HG03571 (cell line): ENCODE measurements at regions not wholly inside any gene's neighbourhood (a gene's known extent, or its start where the extent isn't known, plus 50 kb on each side); places are given as distances from the start of the nearest gene placed in this dataset.

Experiments used
- ATAC-seq: cut with Tn5 transposase; IDR thresholded peaks from one replicate; pipeline ENCODE4 v1.9.1; 2021; ENCODE audit not compliant: unreplicated experiment

DNA sequence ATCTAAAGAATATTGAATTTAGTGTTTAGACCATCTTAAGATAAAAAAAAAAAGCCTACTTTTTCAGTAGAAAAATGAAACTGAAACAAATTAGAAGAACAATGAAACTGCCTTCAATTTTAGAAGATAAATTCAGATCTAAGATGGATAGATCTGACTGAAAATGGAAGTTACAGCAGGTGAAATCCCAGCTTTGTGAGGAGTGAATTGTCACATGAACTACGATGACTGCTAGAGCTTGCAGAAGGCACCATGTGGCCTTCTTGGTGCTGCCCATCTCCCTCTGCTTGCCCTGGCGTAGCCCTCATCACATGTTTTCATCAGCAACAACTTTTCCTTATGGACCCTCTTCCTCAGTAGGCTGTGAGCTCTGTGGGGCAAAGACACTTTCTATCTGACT is 51.4 kb upstream of the EMCN start:
- ATAC-seq, result no peak
